ENCODE measurements at regions not wholly inside any gene's neighbourhood (a gene's known extent, or its start where the extent isn't known, plus 50 kb on each side); places are given as distances from the start of the nearest gene placed in this dataset.

DNA sequence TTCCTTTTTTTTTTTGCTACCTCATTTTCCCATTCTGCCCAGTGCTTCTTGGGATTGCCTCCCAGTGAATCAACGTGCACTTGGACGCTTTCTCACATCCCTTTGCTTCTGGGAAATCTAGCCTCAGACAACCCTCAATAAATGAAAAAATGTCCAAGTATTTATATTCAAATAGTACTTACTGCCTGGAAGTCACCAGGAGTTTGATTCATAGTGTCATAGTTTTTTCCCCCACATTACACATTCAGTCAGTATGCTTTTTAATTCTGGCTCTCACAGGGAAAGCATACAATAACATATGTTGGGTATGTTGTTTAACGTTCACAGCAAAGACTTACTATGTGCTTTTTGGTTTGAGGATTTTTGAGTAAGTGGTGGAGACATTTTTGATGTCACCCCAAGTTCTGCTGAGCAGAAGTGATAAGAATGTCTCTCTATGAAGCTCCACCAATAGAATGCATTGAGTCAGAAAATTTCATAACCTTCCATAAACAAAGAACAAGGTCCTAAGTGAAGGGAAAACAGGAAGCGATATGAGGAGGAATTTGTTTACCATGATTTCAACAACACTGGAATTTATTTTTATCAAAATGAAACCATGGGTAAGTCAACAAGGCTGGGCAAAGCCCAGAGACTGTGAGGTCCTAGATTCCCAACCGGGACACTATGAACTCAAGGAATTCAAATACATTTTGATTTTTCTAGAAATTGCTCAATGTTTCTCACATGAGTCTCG is 301.2 kb upstream of the BMP2 start:
- TF ChIP-seq, protein P1, sequence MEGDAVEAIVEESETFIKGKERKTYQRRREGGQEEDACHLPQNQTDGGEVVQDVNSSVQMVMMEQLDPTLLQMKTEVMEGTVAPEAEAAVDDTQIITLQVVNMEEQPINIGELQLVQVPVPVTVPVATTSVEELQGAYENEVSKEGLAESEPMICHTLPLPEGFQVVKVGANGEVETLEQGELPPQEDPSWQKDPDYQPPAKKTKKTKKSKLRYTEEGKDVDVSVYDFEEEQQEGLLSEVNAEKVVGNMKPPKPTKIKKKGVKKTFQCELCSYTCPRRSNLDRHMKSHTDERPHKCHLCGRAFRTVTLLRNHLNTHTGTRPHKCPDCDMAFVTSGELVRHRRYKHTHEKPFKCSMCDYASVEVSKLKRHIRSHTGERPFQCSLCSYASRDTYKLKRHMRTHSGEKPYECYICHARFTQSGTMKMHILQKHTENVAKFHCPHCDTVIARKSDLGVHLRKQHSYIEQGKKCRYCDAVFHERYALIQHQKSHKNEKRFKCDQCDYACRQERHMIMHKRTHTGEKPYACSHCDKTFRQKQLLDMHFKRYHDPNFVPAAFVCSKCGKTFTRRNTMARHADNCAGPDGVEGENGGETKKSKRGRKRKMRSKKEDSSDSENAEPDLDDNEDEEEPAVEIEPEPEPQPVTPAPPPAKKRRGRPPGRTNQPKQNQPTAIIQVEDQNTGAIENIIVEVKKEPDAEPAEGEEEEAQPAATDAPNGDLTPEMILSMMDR (IDR thresholded peaks at IDR 0.05; ENCODE audit: low read depth, low read length, poor library complexity, severe bottlenecking) = no peak
- no peak for TF ChIP-seq EZH2phosphoT487 (IDR thresholded peaks at IDR 0.05; ENCODE audit: borderline replicate concordance, low read length)
